GM12864 (cell line): ENCODE measurements at regions not wholly inside any gene's neighbourhood (a gene's known extent, or its start where the extent isn't known, plus 50 kb on each side); places are given as distances from the start of the nearest gene placed in this dataset.

ENCODE experiments used
- DNase-seq: peaks from one replicate; pipeline ENCODE4 v3.0.0-alpha.2; 2011; ENCODE audit warnings: low read depth
- H3K4me3 ChIP-seq: 2 replicates; pipeline ENCODE4 v1.5.1; 2011; ENCODE audit warnings: mild to moderate bottlenecking, low read depth, low read length, control low read depth
- CTCF ChIP-seq: IDR thresholded peaks from 2 replicates; pipeline ENCODE4 v1.5.1; 2011; ENCODE audit warnings: low read depth, mild to moderate bottlenecking, moderate library complexity, low read length, control low read depth, inconsistent platforms; ENCODE audit errors: missing control alignments

- H3K4me3 ChIP-seq = no peak overlapping the region
- DNase-seq = no peak
- TF ChIP-seq CTCF = no peak
Measured at GRCh38 chr18:78640246-78640995, 339.2 kb upstream of the SALL3 start.

- H3K4me3 ChIP-seq = no peak overlapping the region
- no peak for TF ChIP-seq CTCF
- no peak for DNase-seq
Measured at GRCh38 chr18:78641689-78642231, 337.9 kb upstream of the SALL3 start.

- no peak overlapping the region for H3K4me3 ChIP-seq
- DNase-seq = no peak
- TF ChIP-seq CTCF = no peak
Measured at GRCh38 chr18:78642296-78642951, 337.2 kb upstream of the SALL3 start.

GRCh38 chr18:78643004-78643403, 336.6 kb upstream of the SALL3 start:
- no peak overlapping the region for H3K4me3 ChIP-seq
- no peak for DNase-seq
- TF ChIP-seq CTCF = no peak

- H3K4me3 ChIP-seq = no peak overlapping the region
- DNase-seq = no peak
- TF ChIP-seq CTCF = no peak
Measured at GRCh38 chr18:78643981-78644380, 335.6 kb upstream of the SALL3 start.

GRCh38 chr18:78645216-78645615, 334.4 kb upstream of the SALL3 start:
- TF ChIP-seq CTCF = no peak
- DNase-seq = no peak
- H3K4me3 ChIP-seq = no peak overlapping the region

GRCh38 chr18:78647018-78647417, 332.6 kb upstream of the SALL3 start:
- TF ChIP-seq CTCF = no peak
- DNase-seq = no peak
- no peak overlapping the region for H3K4me3 ChIP-seq
